Hypothalamus (tissue), 51 donors: ENCODE measurements at regions not wholly inside any gene's neighbourhood (a gene's known extent, or its start where the extent isn't known, plus 50 kb on each side); places are given as distances from the start of the nearest gene placed in this dataset.

Experiments used
- DNase-seq, 51 donors: peaks; one replicate each; lab custom pipeline; 2025; lab: John Stamatoyannopoulos, UW

GRCh38 chr1:175894581-175894980 is 151.2 kb upstream of the TNR start:
- no peak for DNase-seq

GRCh38 chr1:175893192-175893591 is 149.8 kb upstream of the TNR start:
- no peak for DNase-seq

GRCh38 chr1:175892686-175893085 is 149.3 kb upstream of the TNR start:
- no peak for DNase-seq

GRCh38 chr1:175891783-175892309 is 148.5 kb upstream of the TNR start:
- DNase-seq: no peak

GRCh38 chr1:175890958-175891357 is 147.6 kb upstream of the TNR start:
- no peak for DNase-seq

- DNase-seq: no peak
These were observed 146.5 kb upstream of the TNR start for GRCh38 chr1:175889848-175890247.

- no peak for DNase-seq
These were observed 145.6 kb upstream of the TNR start for GRCh38 chr1:175888996-175889395.

GRCh38 chr1:175887981-175888428 is 144.6 kb upstream of the TNR start:
- DNase-seq: peak in 50 of 51 donors; percentile 22 to 86 (median 66)

- peak in 2 of 51 donors; percentile 45 to 49 for DNase-seq
These were observed 144.1 kb upstream of the TNR start for GRCh38 chr1:175887521-175887920.

- peak in 2 of 51 donors; percentile 18 to 33 for DNase-seq
These were observed 141.9 kb upstream of the TNR start for GRCh38 chr1:175885326-175885725.

GRCh38 chr1:175884369-175884768 is 141.0 kb upstream of the TNR start:
- peak in 3 of 51 donors; percentile 13 to 21 (median 20) for DNase-seq

GRCh38 chr1:175882192-175882591 is 138.8 kb upstream of the TNR start:
- no peak for DNase-seq

GRCh38 chr1:175881246-175881976 is 138.0 kb upstream of the TNR start:
- no peak for DNase-seq

GRCh38 chr1:175878775-175879174 is 135.4 kb upstream of the TNR start:
- no peak for DNase-seq

GRCh38 chr1:175877939-175878737 is 134.7 kb upstream of the TNR start:
- peak in 40 of 51 donors; percentile 29 to 88 (median 69) for DNase-seq

- no peak for DNase-seq
These were observed 132.2 kb upstream of the TNR start for GRCh38 chr1:175875556-175875955.

- no peak for DNase-seq
These were observed 130.7 kb upstream of the TNR start for GRCh38 chr1:175874081-175874480.

- DNase-seq: peak in 1 of 51 donors; percentile 23
These were observed 130.0 kb upstream of the TNR start for GRCh38 chr1:175873290-175873935.

GRCh38 chr1:175872588-175872987 is 129.2 kb upstream of the TNR start:
- DNase-seq: no peak

- DNase-seq: peak in 2 of 51 donors; percentile 14 to 22
These were observed 128.3 kb upstream of the TNR start for GRCh38 chr1:175871647-175872046.

GRCh38 chr1:175870217-175870616 is 126.8 kb upstream of the TNR start:
- peak in 3 of 51 donors; percentile 8 to 26 (median 19) for DNase-seq
